ENCODE measurements at regions not wholly inside any gene's neighbourhood (a gene's known extent, or its start where the extent isn't known, plus 50 kb on each side); places are given as distances from the start of the nearest gene placed in this dataset.
A peak's percentile ranks its signal among the peaks of the same experiment; 100 is the strongest.

DNA sequence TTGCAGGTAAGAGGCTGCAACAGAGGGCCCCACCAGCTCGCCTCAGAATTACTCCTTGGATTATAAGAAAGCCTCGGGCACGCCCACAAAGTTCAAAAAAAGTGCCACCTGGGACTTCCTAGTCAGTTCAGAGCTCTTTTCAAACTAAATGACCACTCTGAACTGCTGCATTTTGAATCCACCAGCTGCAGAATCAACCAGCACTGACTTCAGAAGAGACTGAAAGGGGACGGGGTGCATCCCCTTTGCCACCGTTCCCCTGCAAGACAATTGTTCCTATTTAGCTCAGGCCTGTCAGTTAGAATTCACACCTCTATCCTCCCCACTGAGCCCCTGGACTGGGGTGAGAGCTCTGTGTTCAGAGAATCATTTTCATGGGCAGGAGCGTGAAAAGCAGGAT is 181.4 kb upstream of the GADL1 start:
- Histone ChIP-seq H3K4me3 (no peak overlapping the region), H3K4me2 (no peak overlapping the region), H3K4me1 (no peaks in the 10 kb centered on the region), H3K27ac (no peak overlapping the region), H3K9me3 (no peaks in the 10 kb centered on the region)
- DNase-seq (ENCODE audit: low read depth in 1 of 2, low spot score in 1 of 2) (no peak), ATAC-seq (no peak), FAIRE-seq (no peak)
- ChIA-PET POLR2A (interaction anchor here (0.5 to 2.2 kb wide), 2 partner anchors 457 to 1427 kb away, joined by 3 to 9 read pairs; partner anchors contain the start of genes CMTM6 and STT3B), CTCF (interaction anchor here (0.6 to 0.9 kb wide), 2 partner anchors 142 to 1068 kb away, joined by 3 read pairs; no protein-coding TSS in a partner anchor)
- WGBS (ENCODE audit: missing lambda C conversion rate), result 53% methylated on average over 6 of the region's 6 CpGs
- TF ChIP-seq CBX2 (IDR thresholded peaks at IDR 0.05; ENCODE audit: borderline replicate concordance, low read depth), result no peak
- no peak for TF ChIP-seq ZFP36 (IDR thresholded peaks at IDR 0.05; ENCODE audit: borderline replicate concordance, partially characterized antibody)
- no peak for TF ChIP-seq RCOR1 (IDR thresholded peaks at IDR 0.05; ENCODE audit: low read depth, low read length)
- no peak for TF ChIP-seq MAFK (IDR thresholded peaks at IDR 0.05; ENCODE audit: partially characterized antibody)
- TF ChIP-seq HOXB13 (CRISPR knock-in tag; IDR thresholded peaks at IDR 0.05; ENCODE audit: low read depth), result no peak
- TF ChIP-seq KDM5A (IDR thresholded peaks at IDR 0.05), result no peak
- TF ChIP-seq, protein P1, sequence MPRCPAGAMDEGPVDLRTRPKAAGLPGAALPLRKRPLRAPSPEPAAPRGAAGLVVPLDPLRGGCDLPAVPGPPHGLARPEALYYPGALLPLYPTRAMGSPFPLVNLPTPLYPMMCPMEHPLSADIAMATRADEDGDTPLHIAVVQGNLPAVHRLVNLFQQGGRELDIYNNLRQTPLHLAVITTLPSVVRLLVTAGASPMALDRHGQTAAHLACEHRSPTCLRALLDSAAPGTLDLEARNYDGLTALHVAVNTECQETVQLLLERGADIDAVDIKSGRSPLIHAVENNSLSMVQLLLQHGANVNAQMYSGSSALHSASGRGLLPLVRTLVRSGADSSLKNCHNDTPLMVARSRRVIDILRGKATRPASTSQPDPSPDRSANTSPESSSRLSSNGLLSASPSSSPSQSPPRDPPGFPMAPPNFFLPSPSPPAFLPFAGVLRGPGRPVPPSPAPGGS (IDR thresholded peaks at IDR 0.05), result no peak
- TF ChIP-seq RNF2 (IDR thresholded peaks at IDR 0.05; ENCODE audit: borderline replicate concordance, low read depth), result no peak
- no peak for TF ChIP-seq FOXS1 (CRISPR knock-in tag; IDR thresholded peaks at IDR 0.05)

DNA sequence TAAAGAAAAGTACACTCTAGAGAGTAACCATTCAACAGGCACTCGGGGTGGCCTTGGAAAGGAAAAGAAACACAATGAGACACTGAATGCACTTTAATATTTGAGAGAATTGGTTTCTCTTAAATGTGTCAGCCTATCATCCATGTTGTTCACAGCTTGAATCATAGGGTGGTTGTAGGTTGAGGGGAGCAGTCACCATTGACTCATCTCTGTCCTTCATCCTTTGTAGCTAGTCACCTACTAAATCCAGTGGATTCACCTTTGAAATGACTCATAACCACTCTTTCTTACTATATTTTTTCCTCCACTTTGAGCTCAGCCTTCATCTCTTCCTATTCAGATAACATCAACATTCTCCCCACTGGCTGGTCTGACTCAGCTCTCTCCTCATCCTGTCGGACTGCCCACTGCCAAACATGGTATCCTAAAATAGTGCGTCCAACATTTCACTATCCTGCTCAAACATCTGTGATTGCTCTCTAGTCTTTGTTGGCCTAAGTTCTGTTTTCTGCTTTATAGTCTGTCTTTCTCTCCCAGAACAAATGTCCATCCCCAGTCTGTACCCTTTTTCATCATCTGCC is 182.7 kb upstream of the GADL1 start:
- POLR2A ChIA-PET, result interaction anchor here (2.2 kb wide), 1 partner anchor 455 kb away, joined by 9 read pairs; the partner anchor contains the start of gene STT3B
- ATAC-seq (peak; percentile 66 to 86; a peak in 5 of 6 replicates), DNase-seq (ENCODE audit: low read depth in 1 of 2, low spot score in 1 of 2) (peak; percentile 27 to 41), FAIRE-seq (peak; percentile 32)
- Histone ChIP-seq H3K27ac (no peak overlapping the region), H3K4me1 (no peaks in the 10 kb centered on the region), H3K9me3 (no peaks in the 10 kb centered on the region), H3K4me3 (no peak overlapping the region), H3K4me2 (no peak overlapping the region)
- CTCF ChIA-PET, result no interaction called here
- 7% methylated on average over 3 of the region's 3 CpGs for WGBS (ENCODE audit: missing lambda C conversion rate)
- no peak for TF ChIP-seq RAD21 (conservative IDR thresholded peaks at IDR 0.05 in 1 of 2, IDR thresholded peaks at IDR 0.05 in 1 of 2)
- TF ChIP-seq FOSL2 (IDR thresholded peaks at IDR 0.05), result peak; percentile 33; the same call in 1 of the 2 replicates
- peak; percentile 49; the same call in 1 of the 2 replicates for TF ChIP-seq FOSL2 (CRISPR knock-in tag; IDR thresholded peaks at IDR 0.05)
- TF ChIP-seq JUNB (IDR thresholded peaks at IDR 0.05), result peak; percentile 66

GRCh38 chr3:31077826-31078225 is 183.4 kb upstream of the GADL1 start:
- H3K4me2 ChIP-seq, result no peak overlapping the region

More at GRCh38 chr3:31077826-31078225, 183.4 kb upstream of the GADL1 start:
- no peak overlapping the region for H3K27ac ChIP-seq
- H3K4me1 ChIP-seq, result no peaks in the 10 kb centered on the region
- ChIA-PET POLR2A (interaction anchor here (2.2 kb wide), 1 partner anchor 455 kb away, joined by 9 read pairs; the partner anchor contains the start of gene STT3B), CTCF (interaction anchor here (1.2 kb wide), 1 partner anchor 18 kb away, joined by 3 read pairs; no protein-coding TSS in a partner anchor)
- no peak for ATAC-seq
- no peak overlapping the region for H3K4me3 ChIP-seq
- 29% methylated on average over 1 of the region's 1 CpG for WGBS (ENCODE audit: missing lambda C conversion rate)
- FAIRE-seq, result no peak
- no peak for TF ChIP-seq SMC3 (IDR thresholded peaks at IDR 0.05)
- no peak for TF ChIP-seq EHMT2 (IDR thresholded peaks at IDR 0.05; ENCODE audit: low read depth)
- TF ChIP-seq, protein P1 (IDR thresholded peaks at IDR 0.05), result no peak
- TF ChIP-seq MYC (IDR thresholded peaks at IDR 0.05; ENCODE audit: borderline replicate concordance, low read length), result no peak
- no peak for TF ChIP-seq ZFP36 (IDR thresholded peaks at IDR 0.05; ENCODE audit: borderline replicate concordance, partially characterized antibody)
- TF ChIP-seq HES2 (IDR thresholded peaks at IDR 0.05), result no peak
- no peak for TF ChIP-seq JUN (IDR thresholded peaks at IDR 0.05)
- no peak for TF ChIP-seq CHD4 (IDR thresholded peaks at IDR 0.05; ENCODE audit: borderline replicate concordance)
- TF ChIP-seq GATA3 (IDR thresholded peaks at IDR 0.05; ENCODE audit: borderline replicate concordance), result no peak
- H3K9me3 ChIP-seq, result no peaks in the 10 kb centered on the region
- DNase-seq (ENCODE audit: low read depth in 1 of 2, low spot score in 1 of 2), result no peak

All from A549 (cell line).